GM23338 (cell line): ENCODE measurements at regions not wholly inside any gene's neighbourhood (a gene's known extent, or its start where the extent isn't known, plus 50 kb on each side); places are given as distances from the start of the nearest gene placed in this dataset.

ENCODE experiments used
- ATAC-seq: fragments of 200-7000 bp; cut with Tn5 transposase; 3 replicates; pipeline ENCODE4 v1.9.1; 2020
- DNase-seq: peaks from one replicate; pipeline ENCODE4 v3.0.0-alpha.2; 2015; ENCODE audit warnings: low spot score
- H2AFZ ChIP-seq: fragments of 200-600 bp; sonication (generic); 2 replicates; pipeline ENCODE4 v1.8.0; 2016; ENCODE audit warnings: antibody characterized with exemption, mild to moderate bottlenecking, moderate library complexity
- H3F3A ChIP-seq: fragments of 200-600 bp; sonication (generic); replicated peaks from 2 replicates; pipeline ENCODE4 v1.8.0; 2017; ENCODE audit warnings: antibody characterized with exemption, mixed run types, low read depth
- H3K27ac ChIP-seq: fragments of 200-600 bp; sonication (generic); 2 replicates; pipeline ENCODE4 v1.6.1; 2016; ENCODE audit warnings: low read depth
- H3K27me3 ChIP-seq: fragments of 200-600 bp; sonication (generic); 2 replicates; pipeline ENCODE4 v1.8.0; 2016; ENCODE audit warnings: mild to moderate bottlenecking, mixed run types, moderate library complexity; ENCODE audit not compliant: insufficient read depth
- H3K36me3 ChIP-seq: fragments of 200-600 bp; sonication (generic); 2 replicates; pipeline ENCODE4 v1.8.0; 2016; ENCODE audit warnings: mild to moderate bottlenecking; ENCODE audit not compliant: insufficient read depth
- H3K4me1 ChIP-seq: fragments of 200-600 bp; sonication (generic); 2 replicates; pipeline ENCODE4 v1.8.0; 2016; ENCODE audit warnings: mild to moderate bottlenecking, moderate library complexity; ENCODE audit not compliant: insufficient read depth
- H3K4me2 ChIP-seq: fragments of 200-600 bp; sonication (generic); 2 replicates; pipeline ENCODE4 v1.7.1; 2017; ENCODE audit warnings: mixed run types
- H3K4me3 ChIP-seq: fragments of 200-600 bp; sonication (generic); 2 replicates; pipeline ENCODE4 v1.6.1; 2016; ENCODE audit warnings: mixed run types
- H3K79me2 ChIP-seq: fragments of 200-600 bp; sonication (generic); replicated peaks from 2 replicates; pipeline ENCODE4 v1.8.0; 2017; ENCODE audit warnings: mild to moderate bottlenecking; ENCODE audit not compliant: insufficient read depth
- H3K9me2 ChIP-seq: fragments of 200-600 bp; sonication (generic); 2 replicates; pipeline ENCODE4 v1.8.0; 2017; ENCODE audit not compliant: insufficient read depth
- H4K20me1 ChIP-seq: fragments of 200-600 bp; sonication (generic); replicated peaks from 2 replicates; pipeline ENCODE4 v1.8.0; 2017; ENCODE audit warnings: mild to moderate bottlenecking; ENCODE audit not compliant: insufficient read depth
- H3K27ac Mint-ChIP-seq: 2 replicates; pipeline ENCODE4 v1.8.0; 2020; ENCODE audit warnings: inconsistent platforms, mild to moderate bottlenecking, moderate library complexity, mixed read lengths
- H3K27me3 Mint-ChIP-seq: 3 replicates; pipeline ENCODE4 v1.8.0; 2022; ENCODE audit warnings: low read depth, mild to moderate bottlenecking, moderate library complexity, mixed read lengths, inconsistent platforms; ENCODE audit not compliant: insufficient read depth, poor library complexity
- H3K36me3 Mint-ChIP-seq: 3 replicates; pipeline ENCODE4 v1.8.0; 2021; ENCODE audit warnings: low read depth, mild to moderate bottlenecking, inconsistent platforms, moderate library complexity, mixed read lengths
- H3K4me1 Mint-ChIP-seq: 3 replicates; pipeline ENCODE4 v1.8.0; 2020; ENCODE audit warnings: mild to moderate bottlenecking, inconsistent platforms, mixed read lengths
- H3K4me3 Mint-ChIP-seq: 3 replicates; pipeline ENCODE4 v1.8.0; 2021; ENCODE audit warnings: moderate library complexity, mild to moderate bottlenecking, inconsistent platforms, mixed read lengths
- H3K9me3 Mint-ChIP-seq: 3 replicates; pipeline ENCODE4 v1.8.0; 2020; ENCODE audit warnings: moderate library complexity, mild to moderate bottlenecking, inconsistent platforms, mixed read lengths
- EZH2 ChIP-seq: fragments of 200-600 bp; sonication (generic); IDR thresholded peaks from one replicate; pipeline ENCODE4 v1.8.0; 2017; ENCODE audit warnings: antibody characterized with exemption, mild to moderate bottlenecking, low read depth; ENCODE audit not compliant: unreplicated experiment
- EZH2phosphoT487 ChIP-seq: fragments of 200-600 bp; sonication (generic); IDR thresholded peaks from one replicate; pipeline ENCODE4 v1.8.1; 2018; ENCODE audit warnings: antibody characterized with exemption; ENCODE audit not compliant: unreplicated experiment
- NANOG ChIP-seq: IDR thresholded peaks from 2 replicates; pipeline ENCODE4 v1.6.1; 2016; ENCODE audit warnings: antibody characterized with exemption, borderline replicate concordance
- POLR2AphosphoS5 ChIP-seq: IDR thresholded peaks from 2 replicates; pipeline ENCODE4 v1.6.1; 2016; ENCODE audit warnings: antibody characterized with exemption, low read depth
- STAT1 ChIP-seq: IDR thresholded peaks from one replicate; pipeline ENCODE4 v1.6.1; 2016; ENCODE audit warnings: antibody characterized with exemption; ENCODE audit not compliant: unreplicated experiment
- ZNF331 ChIP-seq: fragments of 250-450 bp; sonication (Bioruptor Pico); IDR thresholded peaks from 2 replicates; pipeline ENCODE4 v1.5.0; 2020; ENCODE audit warnings: low read depth, mild to moderate bottlenecking, moderate library complexity
- TF ChIP-seq, protein P1 (sequence below), 2 experiments: fragments of 200-600 bp in 1 of 2; sonication (generic) in 1 of 2; conservative IDR thresholded peaks; 2 replicates each; pipeline versions ENCODE4 v1.5.1 to v1.6.1; 2016 to 2017; ENCODE audit warnings: antibody characterized with exemption in 2 of 2, low read depth in 2 of 2, mild to moderate bottlenecking in 2 of 2, moderate library complexity in 1 of 2
- TF ChIP-seq, protein P2 (sequence below): IDR thresholded peaks from one replicate; pipeline ENCODE4 v1.6.1; 2018; ENCODE audit warnings: antibody characterized with exemption; ENCODE audit not compliant: unreplicated experiment
- TF ChIP-seq, protein P3 (sequence below): fragments of 250-450 bp; sonication (Bioruptor Pico); IDR thresholded peaks from 2 replicates; pipeline ENCODE4 v1.5.0; 2020; ENCODE audit warnings: mild to moderate bottlenecking, moderate library complexity

DNA sequence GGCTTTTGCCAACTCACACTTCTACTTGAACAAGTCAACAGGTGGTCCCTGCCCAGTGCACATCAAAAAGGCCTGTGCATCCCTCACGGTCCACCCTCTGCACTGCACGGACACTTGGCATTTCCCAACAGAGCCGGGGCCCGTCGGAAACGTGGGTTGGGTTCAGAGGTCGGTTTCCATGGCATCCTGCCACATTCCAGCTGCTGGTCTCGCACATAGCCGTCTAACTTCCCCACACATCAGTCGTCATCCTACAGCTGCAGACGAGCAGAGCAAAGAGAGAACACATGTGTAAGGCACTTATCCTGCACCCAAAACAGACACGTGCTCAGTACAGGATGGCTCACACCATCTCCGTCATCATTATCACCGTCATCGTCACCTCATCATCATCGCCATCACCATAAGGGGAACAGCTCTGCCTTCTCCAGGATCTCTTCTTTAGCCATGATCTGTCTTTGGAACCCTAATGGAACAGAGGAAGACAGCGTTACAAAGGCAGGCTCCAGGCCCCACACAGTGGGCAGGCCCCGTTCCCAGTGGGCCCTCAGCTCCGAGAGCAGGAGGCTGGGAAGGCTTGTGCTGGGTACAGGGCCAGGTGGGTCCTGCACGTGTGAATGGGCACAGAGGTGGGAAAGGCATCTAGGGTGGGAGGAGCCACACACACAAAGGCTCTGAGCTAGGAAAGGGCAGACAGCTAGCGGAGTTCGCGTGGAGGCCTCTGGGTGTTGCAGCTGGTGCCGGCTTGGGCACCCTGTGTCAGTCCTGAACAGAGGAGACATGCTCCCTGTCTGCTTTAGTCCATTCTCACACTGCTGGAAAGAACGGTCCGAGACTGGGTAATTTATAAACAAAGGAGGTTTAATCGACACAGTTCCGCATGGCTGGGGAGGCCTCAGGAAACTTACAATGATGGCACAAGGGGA is 170.8 kb upstream of the SOX1 start (continued):
- TF ChIP-seq, protein P1, sequence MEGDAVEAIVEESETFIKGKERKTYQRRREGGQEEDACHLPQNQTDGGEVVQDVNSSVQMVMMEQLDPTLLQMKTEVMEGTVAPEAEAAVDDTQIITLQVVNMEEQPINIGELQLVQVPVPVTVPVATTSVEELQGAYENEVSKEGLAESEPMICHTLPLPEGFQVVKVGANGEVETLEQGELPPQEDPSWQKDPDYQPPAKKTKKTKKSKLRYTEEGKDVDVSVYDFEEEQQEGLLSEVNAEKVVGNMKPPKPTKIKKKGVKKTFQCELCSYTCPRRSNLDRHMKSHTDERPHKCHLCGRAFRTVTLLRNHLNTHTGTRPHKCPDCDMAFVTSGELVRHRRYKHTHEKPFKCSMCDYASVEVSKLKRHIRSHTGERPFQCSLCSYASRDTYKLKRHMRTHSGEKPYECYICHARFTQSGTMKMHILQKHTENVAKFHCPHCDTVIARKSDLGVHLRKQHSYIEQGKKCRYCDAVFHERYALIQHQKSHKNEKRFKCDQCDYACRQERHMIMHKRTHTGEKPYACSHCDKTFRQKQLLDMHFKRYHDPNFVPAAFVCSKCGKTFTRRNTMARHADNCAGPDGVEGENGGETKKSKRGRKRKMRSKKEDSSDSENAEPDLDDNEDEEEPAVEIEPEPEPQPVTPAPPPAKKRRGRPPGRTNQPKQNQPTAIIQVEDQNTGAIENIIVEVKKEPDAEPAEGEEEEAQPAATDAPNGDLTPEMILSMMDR (conservative IDR thresholded peaks at IDR 0.05; ENCODE audit: low read depth in 2 of 2): no peak
- TF ChIP-seq ZNF331 (CRISPR knock-in tag) (no peak), STAT1 (no peak), EZH2 (no peak)
- TF ChIP-seq, protein P2, sequence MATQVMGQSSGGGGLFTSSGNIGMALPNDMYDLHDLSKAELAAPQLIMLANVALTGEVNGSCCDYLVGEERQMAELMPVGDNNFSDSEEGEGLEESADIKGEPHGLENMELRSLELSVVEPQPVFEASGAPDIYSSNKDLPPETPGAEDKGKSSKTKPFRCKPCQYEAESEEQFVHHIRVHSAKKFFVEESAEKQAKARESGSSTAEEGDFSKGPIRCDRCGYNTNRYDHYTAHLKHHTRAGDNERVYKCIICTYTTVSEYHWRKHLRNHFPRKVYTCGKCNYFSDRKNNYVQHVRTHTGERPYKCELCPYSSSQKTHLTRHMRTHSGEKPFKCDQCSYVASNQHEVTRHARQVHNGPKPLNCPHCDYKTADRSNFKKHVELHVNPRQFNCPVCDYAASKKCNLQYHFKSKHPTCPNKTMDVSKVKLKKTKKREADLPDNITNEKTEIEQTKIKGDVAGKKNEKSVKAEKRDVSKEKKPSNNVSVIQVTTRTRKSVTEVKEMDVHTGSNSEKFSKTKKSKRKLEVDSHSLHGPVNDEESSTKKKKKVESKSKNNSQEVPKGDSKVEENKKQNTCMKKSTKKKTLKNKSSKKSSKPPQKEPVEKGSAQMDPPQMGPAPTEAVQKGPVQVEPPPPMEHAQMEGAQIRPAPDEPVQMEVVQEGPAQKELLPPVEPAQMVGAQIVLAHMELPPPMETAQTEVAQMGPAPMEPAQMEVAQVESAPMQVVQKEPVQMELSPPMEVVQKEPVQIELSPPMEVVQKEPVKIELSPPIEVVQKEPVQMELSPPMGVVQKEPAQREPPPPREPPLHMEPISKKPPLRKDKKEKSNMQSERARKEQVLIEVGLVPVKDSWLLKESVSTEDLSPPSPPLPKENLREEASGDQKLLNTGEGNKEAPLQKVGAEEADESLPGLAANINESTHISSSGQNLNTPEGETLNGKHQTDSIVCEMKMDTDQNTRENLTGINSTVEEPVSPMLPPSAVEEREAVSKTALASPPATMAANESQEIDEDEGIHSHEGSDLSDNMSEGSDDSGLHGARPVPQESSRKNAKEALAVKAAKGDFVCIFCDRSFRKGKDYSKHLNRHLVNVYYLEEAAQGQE: no peak

DNA sequence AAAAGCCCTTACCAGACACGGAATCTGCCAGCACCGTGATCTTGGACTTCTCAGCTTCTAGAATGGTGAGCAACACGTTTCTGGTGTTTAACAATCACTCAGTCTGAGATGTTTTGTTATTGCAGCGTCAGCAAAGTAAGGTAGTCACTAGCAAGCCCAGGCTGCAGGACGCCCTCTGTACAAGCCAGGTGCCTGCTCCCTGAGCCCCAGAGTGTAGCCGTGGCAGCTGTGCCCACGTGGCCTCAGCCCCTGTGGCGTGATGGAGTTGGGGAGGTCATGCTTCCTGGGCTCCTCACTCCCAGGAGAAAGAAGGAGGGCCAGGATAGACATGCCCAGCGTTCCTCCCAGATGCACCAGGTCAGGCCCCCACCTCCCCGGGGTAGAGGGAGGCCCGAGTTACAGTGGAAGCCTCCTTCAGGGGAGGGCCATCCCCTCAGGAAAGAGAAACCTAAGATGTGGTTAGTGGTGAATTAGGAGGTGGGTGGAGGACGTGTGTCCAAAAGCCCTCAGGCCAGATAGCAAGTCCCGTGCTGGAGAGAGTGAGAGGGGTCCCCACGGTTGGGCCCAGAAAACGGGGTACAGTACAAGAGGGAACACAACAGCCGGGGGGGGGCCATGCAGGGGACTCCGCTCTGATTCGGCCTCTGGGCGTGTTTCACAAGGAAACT is 169.6 kb upstream of the SOX1 start:
- Histone ChIP-seq H3K9me2 (no peaks in the 10 kb centered on the region), H3K4me2 (no peak overlapping the region), H3K79me2 (no peaks in the 10 kb centered on the region), H2AFZ (no peak overlapping the region), H3K36me3 (no peaks in the 10 kb centered on the region), H3K27ac (no peak overlapping the region), H4K20me1 (no peaks in the 10 kb centered on the region), H3K27me3 (peaks cover 19% of the 10 kb centered on the region), H3K4me3 (no peak overlapping the region), H3F3A (peaks cover 7% of the 10 kb centered on the region; the same call in 1 of the 2 replicates), H3K4me1 (peaks cover 14% of the 10 kb centered on the region)
- Mint-ChIP-seq H3K9me3 (no peaks in the 10 kb centered on the region), H3K36me3 (no peaks in the 10 kb centered on the region), H3K4me1 (peaks cover 30% of the 10 kb centered on the region), H3K27me3 (peaks cover 25% of the 10 kb centered on the region), H3K4me3 (no peak overlapping the region), H3K27ac (no peak overlapping the region)
- no peak for DNase-seq
- ATAC-seq: no peak
- TF ChIP-seq NANOG (no peak), EZH2phosphoT487 (no peak), POLR2AphosphoS5 (no peak)
- TF ChIP-seq, protein P3, sequence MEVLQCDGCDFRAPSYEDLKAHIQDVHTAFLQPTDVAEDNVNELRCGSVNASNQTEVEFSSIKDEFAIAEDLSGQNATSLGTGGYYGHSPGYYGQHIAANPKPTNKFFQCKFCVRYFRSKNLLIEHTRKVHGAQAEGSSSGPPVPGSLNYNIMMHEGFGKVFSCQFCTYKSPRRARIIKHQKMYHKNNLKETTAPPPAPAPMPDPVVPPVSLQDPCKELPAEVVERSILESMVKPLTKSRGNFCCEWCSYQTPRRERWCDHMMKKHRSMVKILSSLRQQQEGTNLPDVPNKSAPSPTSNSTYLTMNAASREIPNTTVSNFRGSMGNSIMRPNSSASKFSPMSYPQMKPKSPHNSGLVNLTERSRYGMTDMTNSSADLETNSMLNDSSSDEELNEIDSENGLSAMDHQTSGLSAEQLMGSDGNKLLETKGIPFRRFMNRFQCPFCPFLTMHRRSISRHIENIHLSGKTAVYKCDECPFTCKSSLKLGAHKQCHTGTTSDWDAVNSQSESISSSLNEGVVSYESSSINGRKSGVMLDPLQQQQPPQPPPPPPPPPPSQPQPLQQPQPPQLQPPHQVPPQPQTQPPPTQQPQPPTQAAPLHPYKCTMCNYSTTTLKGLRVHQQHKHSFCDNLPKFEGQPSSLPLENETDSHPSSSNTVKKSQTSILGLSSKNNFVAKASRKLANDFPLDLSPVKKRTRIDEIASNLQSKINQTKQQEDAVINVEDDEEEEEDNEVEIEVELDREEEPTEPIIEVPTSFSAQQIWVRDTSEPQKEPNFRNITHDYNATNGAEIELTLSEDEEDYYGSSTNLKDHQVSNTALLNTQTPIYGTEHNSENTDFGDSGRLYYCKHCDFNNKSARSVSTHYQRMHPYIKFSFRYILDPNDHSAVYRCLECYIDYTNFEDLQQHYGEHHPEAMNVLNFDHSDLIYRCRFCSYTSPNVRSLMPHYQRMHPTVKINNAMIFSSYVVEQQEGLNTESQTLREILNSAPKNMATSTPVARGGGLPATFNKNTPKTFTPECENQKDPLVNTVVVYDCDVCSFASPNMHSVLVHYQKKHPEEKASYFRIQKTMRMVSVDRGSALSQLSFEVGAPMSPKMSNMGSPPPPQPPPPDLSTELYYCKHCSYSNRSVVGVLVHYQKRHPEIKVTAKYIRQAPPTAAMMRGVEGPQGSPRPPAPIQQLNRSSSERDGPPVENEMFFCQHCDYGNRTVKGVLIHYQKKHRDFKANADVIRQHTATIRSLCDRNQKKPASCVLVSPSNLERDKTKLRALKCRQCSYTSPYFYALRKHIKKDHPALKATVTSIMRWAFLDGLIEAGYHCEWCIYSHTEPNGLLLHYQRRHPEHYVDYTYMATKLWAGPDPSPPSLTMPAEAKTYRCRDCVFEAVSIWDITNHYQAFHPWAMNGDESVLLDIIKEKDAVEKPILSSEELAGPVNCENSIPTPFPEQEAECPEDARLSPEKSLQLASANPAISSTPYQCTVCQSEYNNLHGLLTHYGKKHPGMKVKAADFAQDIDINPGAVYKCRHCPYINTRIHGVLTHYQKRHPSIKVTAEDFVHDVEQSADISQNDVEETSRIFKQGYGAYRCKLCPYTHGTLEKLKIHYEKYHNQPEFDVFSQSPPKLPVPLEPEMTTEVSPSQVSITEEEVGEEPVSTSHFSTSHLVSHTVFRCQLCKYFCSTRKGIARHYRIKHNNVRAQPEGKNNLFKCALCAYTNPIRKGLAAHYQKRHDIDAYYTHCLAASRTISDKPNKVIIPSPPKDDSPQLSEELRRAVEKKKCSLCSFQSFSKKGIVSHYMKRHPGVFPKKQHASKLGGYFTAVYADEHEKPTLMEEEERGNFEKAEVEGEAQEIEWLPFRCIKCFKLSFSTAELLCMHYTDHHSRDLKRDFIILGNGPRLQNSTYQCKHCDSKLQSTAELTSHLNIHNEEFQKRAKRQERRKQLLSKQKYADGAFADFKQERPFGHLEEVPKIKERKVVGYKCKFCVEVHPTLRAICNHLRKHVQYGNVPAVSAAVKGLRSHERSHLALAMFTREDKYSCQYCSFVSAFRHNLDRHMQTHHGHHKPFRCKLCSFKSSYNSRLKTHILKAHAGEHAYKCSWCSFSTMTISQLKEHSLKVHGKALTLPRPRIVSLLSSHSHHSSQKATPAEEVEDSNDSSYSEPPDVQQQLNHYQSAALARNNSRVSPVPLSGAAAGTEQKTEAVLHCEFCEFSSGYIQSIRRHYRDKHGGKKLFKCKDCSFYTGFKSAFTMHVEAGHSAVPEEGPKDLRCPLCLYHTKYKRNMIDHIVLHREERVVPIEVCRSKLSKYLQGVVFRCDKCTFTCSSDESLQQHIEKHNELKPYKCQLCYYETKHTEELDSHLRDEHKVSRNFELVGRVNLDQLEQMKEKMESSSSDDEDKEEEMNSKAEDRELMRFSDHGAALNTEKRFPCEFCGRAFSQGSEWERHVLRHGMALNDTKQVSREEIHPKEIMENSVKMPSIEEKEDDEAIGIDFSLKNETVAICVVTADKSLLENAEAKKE (CRISPR knock-in tag): no peak
